ENCODE measurements at regions not wholly inside any gene's neighbourhood (a gene's known extent, or its start where the extent isn't known, plus 50 kb on each side); places are given as distances from the start of the nearest gene placed in this dataset.

- Histone ChIP-seq H3K36me3 (ENCODE audit: insufficient read depth, low read length, poor library complexity, severe bottlenecking) (no peaks in the 10 kb centered on the region), H3K4me3 (ENCODE audit: low read depth, low read length, poor library complexity, severe bottlenecking) (no peak overlapping the region), H3K27me3 (replicated peaks; ENCODE audit: insufficient read depth, low read depth, low read length, poor library complexity) (no peaks in the 10 kb centered on the region), H3K27ac (ENCODE audit: low read depth, low read length, poor library complexity, severe bottlenecking) (no peak overlapping the region), H3K9me3 (ENCODE audit: low read depth, low read length, poor library complexity, severe bottlenecking) (no peaks in the 10 kb centered on the region), H3K4me1 (ENCODE audit: insufficient read depth, low read length, poor library complexity, severe bottlenecking) (no peaks in the 10 kb centered on the region)
- ChIA-PET CTCF (interaction anchor here (0.7 kb wide), 1 partner anchor 819 kb away, joined by 3 read pairs; no protein-coding TSS in a partner anchor), POLR2A (ENCODE audit: low non-redundant PET) (no interaction called here)
- peak; percentile 12 for DNase-seq (ENCODE audit: low spot score)
- no peak for TF ChIP-seq EZH2 (IDR thresholded peaks at IDR 0.05; ENCODE audit: borderline replicate concordance, low read depth, low read length, poor library complexity, severe bottlenecking)
- no peak for TF ChIP-seq CTCF (conservative IDR thresholded peaks at IDR 0.05; ENCODE audit: low read depth, low read length)
- intact Hi-C loops (cut with micrococcal nuclease; ENCODE audit: unreplicated experiment) = no loop called here
- no TSS peak for BruUV-seq (replicated peaks)
Observed at GRCh38 chr6:9610620-9611415, 804.1 kb downstream of the TFAP2A start.

DNA sequence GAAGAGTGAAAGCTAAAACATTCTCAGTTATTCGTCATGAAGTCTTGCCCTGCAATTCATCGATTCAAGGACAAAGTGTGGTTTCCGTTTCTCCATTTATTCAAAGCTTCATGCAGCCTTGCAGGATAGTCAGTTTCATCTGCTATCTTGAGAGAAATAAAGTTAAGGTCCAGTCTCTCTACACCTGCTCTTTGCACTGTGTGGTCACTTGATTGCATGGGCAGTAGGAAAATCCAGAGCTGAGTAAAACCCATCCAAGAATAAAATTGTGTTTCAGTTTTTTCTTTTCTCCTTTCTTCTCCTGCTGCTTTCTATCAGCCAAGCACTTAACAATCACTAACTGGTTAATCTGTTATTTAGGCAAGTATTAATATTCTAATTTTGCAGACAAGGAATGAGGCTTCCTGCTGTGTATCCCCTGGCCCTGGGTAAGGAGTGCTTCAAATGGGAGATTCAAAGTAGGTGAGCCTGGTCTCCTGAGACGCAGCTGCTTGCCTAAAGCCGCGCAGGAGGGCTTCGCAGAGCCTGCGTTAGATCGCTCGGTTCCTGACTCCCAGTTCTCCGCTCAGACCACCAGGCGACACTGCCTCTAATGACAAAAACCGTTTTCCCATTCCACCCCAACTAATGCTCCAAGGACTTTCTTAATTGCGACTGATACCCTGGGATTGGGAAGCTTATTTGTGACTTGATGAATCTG, 808.3 kb downstream of the TFAP2A start:
- Histone ChIP-seq H3K27ac (ENCODE audit: low read depth, low read length, poor library complexity, severe bottlenecking) (no peak overlapping the region), H3K9me3 (ENCODE audit: low read depth, low read length, poor library complexity, severe bottlenecking) (no peaks in the 10 kb centered on the region), H3K27me3 (replicated peaks; ENCODE audit: insufficient read depth, low read depth, low read length, poor library complexity) (no peaks in the 10 kb centered on the region), H3K36me3 (ENCODE audit: insufficient read depth, low read length, poor library complexity, severe bottlenecking) (no peaks in the 10 kb centered on the region), H3K4me3 (ENCODE audit: low read depth, low read length, poor library complexity, severe bottlenecking) (no peak overlapping the region), H3K4me1 (ENCODE audit: insufficient read depth, low read length, poor library complexity, severe bottlenecking) (no peaks in the 10 kb centered on the region)
- ChIA-PET CTCF (no interaction called here), POLR2A (ENCODE audit: low non-redundant PET) (interaction anchor here (0.6 kb wide), 1 partner anchor 40 kb away, joined by 4 read pairs; no protein-coding TSS in a partner anchor)
- DNase-seq (ENCODE audit: low spot score) = no peak
- intact Hi-C loops (cut with micrococcal nuclease; ENCODE audit: unreplicated experiment) = no loop called here
- TF ChIP-seq CTCF (conservative IDR thresholded peaks at IDR 0.05; ENCODE audit: low read depth, low read length) = no peak
- no peak for TF ChIP-seq EZH2 (IDR thresholded peaks at IDR 0.05; ENCODE audit: borderline replicate concordance, low read depth, low read length, poor library complexity, severe bottlenecking)
- no TSS peak for BruUV-seq (replicated peaks)

DNA sequence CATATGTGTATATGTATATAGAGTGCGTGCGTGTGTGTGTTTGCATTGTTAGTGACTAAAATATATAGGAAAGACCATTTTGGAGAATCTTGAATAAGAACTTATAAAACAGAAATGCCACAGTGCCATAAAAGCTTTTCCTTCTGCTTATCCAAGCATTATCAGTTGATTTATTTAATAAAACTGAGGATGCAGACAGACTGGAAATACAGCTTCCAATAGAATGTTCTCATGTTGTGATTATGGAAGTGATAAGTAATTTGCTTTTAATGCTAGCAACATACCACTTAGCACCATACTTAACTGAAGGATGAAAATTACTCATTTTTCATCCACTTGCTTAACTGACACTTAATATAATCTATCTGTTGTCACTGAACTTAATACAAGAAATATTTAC, 820.1 kb downstream of the TFAP2A start:
- Histone ChIP-seq H3K4me3 (ENCODE audit: low read depth, low read length, poor library complexity, severe bottlenecking) (no peak overlapping the region), H3K36me3 (ENCODE audit: insufficient read depth, low read length, poor library complexity, severe bottlenecking) (no peaks in the 10 kb centered on the region), H3K4me1 (ENCODE audit: insufficient read depth, low read length, poor library complexity, severe bottlenecking) (no peaks in the 10 kb centered on the region), H3K9me3 (ENCODE audit: low read depth, low read length, poor library complexity, severe bottlenecking) (no peaks in the 10 kb centered on the region), H3K27me3 (replicated peaks; ENCODE audit: insufficient read depth, low read depth, low read length, poor library complexity) (no peaks in the 10 kb centered on the region), H3K27ac (ENCODE audit: low read depth, low read length, poor library complexity, severe bottlenecking) (no peak overlapping the region)
- POLR2A ChIA-PET (ENCODE audit: low non-redundant PET) = no interaction called here
- BruUV-seq (replicated peaks) = no TSS peak
- CTCF ChIA-PET = no interaction called here
- DNase-seq (ENCODE audit: low spot score) = no peak
- TF ChIP-seq EZH2 (IDR thresholded peaks at IDR 0.05; ENCODE audit: borderline replicate concordance, low read depth, low read length, poor library complexity, severe bottlenecking) = no peak
- no peak for TF ChIP-seq CTCF (conservative IDR thresholded peaks at IDR 0.05; ENCODE audit: low read depth, low read length)
- intact Hi-C loops (cut with micrococcal nuclease; ENCODE audit: unreplicated experiment) = no loop called here

All from A673 (cell line).